Kidney (tissue), 13 donors: ENCODE measurements at regions not wholly inside any gene's neighbourhood (a gene's known extent, or its start where the extent isn't known, plus 50 kb on each side); places are given as distances from the start of the nearest gene placed in this dataset.

Experiments
- DNase-seq, 5 donors: peaks; one replicate each; pipeline ENCODE4 v3.0.0-alpha.2; 2013 to 2020
- FAIRE-seq: peaks from 2 replicates; lab custom pipeline; 2012; peaks lifted over from hg19 to GRCh38; lab: Jason Lieb, UNC
- H3K27ac ChIP-seq, 2 donors: one replicate each; pipeline ENCODE4 v1.7.0; 2013; ENCODE audit warnings: low read depth in 2 of 2, low read length in 2 of 2, inconsistent platforms in 1 of 2
- H3K27me3 ChIP-seq: one replicate; pipeline ENCODE4 v1.7.1; 2013; ENCODE audit warnings: low read length, inconsistent platforms; ENCODE audit not compliant: control insufficient read depth, insufficient read depth
- H3K36me3 ChIP-seq, 3 donors: one replicate each; pipeline versions ENCODE4 v1.7.0 to v1.7.1; 2013; ENCODE audit warnings: low read length in 3 of 3, control low read depth in 1 of 3, inconsistent platforms in 1 of 3; ENCODE audit not compliant: insufficient read depth in 3 of 3, control insufficient read depth in 2 of 3
- H3K4me1 ChIP-seq, 3 donors: one replicate each; pipeline versions ENCODE4 v1.7.0 to v1.7.1; 2013; ENCODE audit warnings: low read length in 3 of 3, inconsistent platforms in 1 of 3, low read depth in 1 of 3; ENCODE audit not compliant: control insufficient read depth in 2 of 3, insufficient read depth in 2 of 3
- H3K4me3 ChIP-seq, 3 donors: one replicate each; pipeline versions ENCODE4 v1.7.0 to v1.8.1; 2013; ENCODE audit warnings: low read length in 3 of 3, control low read depth in 1 of 3, inconsistent platforms in 1 of 3
- H3K9ac ChIP-seq, 3 donors: one replicate each; pipeline versions ENCODE4 v1.7.0 to v1.7.1; 2013; ENCODE audit warnings: low read length in 3 of 3, control low read depth in 1 of 3, inconsistent platforms in 1 of 3
- H3K9me3 ChIP-seq, 3 donors: one replicate each; pipeline versions ENCODE4 v1.7.0 to v1.7.1; 2013; ENCODE audit warnings: low read length in 3 of 3, control low read depth in 1 of 3, inconsistent platforms in 1 of 3; ENCODE audit not compliant: control insufficient read depth in 2 of 3, insufficient read depth in 1 of 3
- CTCF ChIP-seq: IDR thresholded peaks from 3 replicates; pipeline ENCODE4 v1.5.1; 2012; ENCODE audit warnings: mild to moderate bottlenecking, moderate library complexity, borderline replicate concordance; ENCODE audit not compliant: insufficient read depth; ENCODE audit errors: extremely low read depth
- intact Hi-C: fragments of 100-400 bp; cut with DNase I; formaldehyde crosslinking; loops from one replicate; pipeline ENCODE4 v1.11.1; 2022
- donor health status: control.
- donor health status: control.
- donor health status: control.
- donor health status: control.
- donor health status: control.
- donor health status: DM: yes; HTN: yes; CAD: no.
- donor health status: Normal renal cell carcinoma (clear cell type).

- H3K27ac ChIP-seq = no peak overlapping the region
- no peak overlapping the region for H3K4me3 ChIP-seq
- no peaks in the 10 kb centered on the region for H3K27me3 ChIP-seq
- intact Hi-C loops = no loop called here
- FAIRE-seq (no peak), DNase-seq (no peak)
- TF ChIP-seq CTCF = no peak
- no peaks in the 10 kb centered on the region for H3K9me3 ChIP-seq
- no peaks in the 10 kb centered on the region for H3K36me3 ChIP-seq
- H3K9ac ChIP-seq = no peak overlapping the region
- no peaks in the 10 kb centered on the region for H3K4me1 ChIP-seq
Observed at GRCh38 chr22:22391543-22391942, 117.0 kb downstream of the ZNF280B start.

GRCh38 chr22:22392131-22392530, 116.4 kb downstream of the ZNF280B start:
- FAIRE-seq (no peak), DNase-seq (no peak)
- Histone ChIP-seq H3K4me3 (no peak overlapping the region), H3K27ac (no peak overlapping the region), H3K27me3 (no peaks in the 10 kb centered on the region), H3K9ac (no peak overlapping the region), H3K4me1 (no peaks in the 10 kb centered on the region), H3K9me3 (no peaks in the 10 kb centered on the region), H3K36me3 (no peaks in the 10 kb centered on the region)
- no peak for TF ChIP-seq CTCF
- intact Hi-C loops = no loop called here

DNA sequence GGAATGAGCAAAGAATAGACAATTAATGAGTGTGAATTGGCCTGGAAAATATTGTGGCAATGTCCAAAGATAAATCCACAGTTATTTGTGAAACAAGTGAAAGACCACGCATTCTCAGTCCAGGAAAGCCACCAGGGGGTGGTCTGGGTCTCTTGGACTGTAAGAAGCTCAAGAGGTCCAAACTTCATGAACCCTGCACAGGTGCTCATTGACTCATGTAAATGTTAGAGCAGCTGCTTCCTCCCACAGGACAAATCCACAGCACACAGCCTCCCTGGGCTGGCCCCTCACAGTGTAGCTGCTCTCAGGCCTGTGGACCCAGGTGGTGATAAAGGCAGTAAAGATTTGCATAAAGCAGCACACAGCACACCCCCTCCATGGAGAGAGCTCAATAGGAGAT, 114.0 kb downstream of the ZNF280B start:
- Histone ChIP-seq H3K4me3 (no peak overlapping the region), H3K9me3 (no peaks in the 10 kb centered on the region), H3K36me3 (no peaks in the 10 kb centered on the region), H3K4me1 (no peaks in the 10 kb centered on the region), H3K27ac (no peak overlapping the region), H3K27me3 (no peaks in the 10 kb centered on the region), H3K9ac (no peak overlapping the region)
- DNase-seq (no peak), FAIRE-seq (no peak)
- no peak for TF ChIP-seq CTCF
- intact Hi-C loops = no loop called here

DNA sequence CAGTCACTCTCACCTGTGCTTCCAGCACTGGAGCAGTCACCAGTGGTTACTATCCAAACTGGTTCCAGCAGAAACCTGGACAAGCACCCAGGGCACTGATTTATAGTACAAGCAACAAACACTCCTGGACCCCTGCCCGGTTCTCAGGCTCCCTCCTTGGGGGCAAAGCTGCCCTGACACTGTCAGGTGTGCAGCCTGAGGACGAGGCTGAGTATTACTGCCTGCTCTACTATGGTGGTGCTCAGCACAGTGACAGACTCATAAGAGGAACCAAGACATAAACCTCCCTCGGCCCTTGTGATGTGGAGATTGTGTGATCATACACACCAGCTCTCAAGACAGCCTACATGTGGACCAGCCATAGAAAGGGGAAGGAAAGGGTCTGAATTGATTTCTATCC, 113.3 kb downstream of the ZNF280B start:
- Histone ChIP-seq H3K9ac (no peak overlapping the region), H3K27me3 (no peaks in the 10 kb centered on the region), H3K27ac (no peak overlapping the region), H3K4me1 (no peaks in the 10 kb centered on the region), H3K9me3 (no peaks in the 10 kb centered on the region), H3K36me3 (no peaks in the 10 kb centered on the region), H3K4me3 (no peak overlapping the region)
- no peak for TF ChIP-seq CTCF
- FAIRE-seq (no peak), DNase-seq (no peak)
- intact Hi-C loops = no loop called here
